Kasumi-1 (cell line): ENCODE measurements at regions not wholly inside any gene's neighbourhood (a gene's known extent, or its start where the extent isn't known, plus 50 kb on each side); places are given as distances from the start of the nearest gene placed in this dataset.

ENCODE experiments used
- DNase-seq, 2 experiments: peaks; one replicate each; lab custom pipeline; 2025; lab: John Stamatoyannopoulos, UW

DNA sequence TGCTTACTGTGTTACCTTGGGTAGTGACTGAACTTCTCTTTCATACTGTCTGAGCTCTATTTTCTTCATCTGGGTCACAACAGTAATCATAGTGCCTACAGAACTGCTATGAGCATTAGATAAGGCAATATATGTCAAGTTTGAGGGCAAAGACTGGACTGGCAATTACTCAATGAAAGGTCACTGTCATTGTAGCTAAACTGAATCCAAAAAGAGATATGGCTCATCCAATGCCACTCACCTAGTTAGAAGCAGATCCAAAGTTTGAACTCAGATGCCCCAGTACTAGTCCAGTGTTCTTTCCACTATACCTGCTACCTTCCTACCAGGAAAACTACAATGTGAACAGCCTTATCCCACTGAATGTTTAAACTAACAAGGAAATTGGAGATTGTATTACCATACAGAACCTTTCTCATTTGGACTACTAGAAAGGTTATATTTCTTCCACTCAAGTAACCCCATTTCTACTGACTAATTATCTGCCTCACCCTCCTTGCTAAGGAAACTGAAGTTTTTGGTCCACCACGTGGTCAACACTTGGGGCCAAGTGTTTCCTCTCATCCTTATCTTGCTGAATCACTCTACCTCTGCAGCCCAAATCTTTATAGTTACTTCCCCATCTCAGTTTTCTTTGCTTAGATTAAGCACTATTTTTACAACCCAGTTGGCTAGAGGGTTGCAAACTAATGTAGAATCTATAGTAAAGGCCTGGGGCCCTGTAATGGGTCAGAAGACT, 202.3 kb upstream of the LPP start:
- DNase-seq = peak; percentile 91 to 93

DNA sequence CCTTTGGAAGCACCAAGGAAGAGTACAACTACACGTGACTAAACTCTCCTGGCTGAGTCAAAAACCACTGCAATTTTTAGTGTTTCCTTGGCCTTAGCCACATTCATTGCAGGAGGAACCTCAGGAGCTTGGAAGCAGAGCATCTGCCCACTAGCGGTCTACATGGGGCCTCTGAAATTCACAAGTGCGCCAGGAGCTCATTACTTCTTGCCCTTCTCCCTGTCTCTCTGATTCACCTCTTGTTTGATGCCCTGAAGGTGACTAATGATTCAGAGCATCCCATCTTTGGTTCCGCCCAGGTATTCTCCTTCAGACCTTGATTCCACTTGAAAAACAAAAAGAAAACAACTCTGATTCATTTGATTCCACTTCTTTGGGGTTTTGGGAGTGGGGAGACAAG, 201.1 kb upstream of the LPP start:
- DNase-seq = peak; percentile 69 to 76

DNA sequence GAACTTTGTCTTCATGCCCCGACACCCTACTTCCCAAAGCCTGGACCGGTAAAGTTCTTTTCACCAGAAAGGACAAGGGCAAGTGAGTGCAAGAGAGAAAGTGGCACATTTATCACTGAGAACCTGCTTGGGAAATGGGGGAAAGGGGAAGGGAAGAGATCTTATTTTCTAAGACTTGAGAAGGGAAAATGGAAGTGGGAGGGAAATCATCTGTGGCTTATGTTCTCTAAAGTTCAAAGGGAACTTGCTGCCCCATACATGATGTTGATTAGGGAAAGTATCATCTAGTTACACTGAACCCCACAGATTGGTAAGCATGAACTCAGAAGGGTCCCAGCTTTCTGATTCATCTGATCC, 199.5 kb upstream of the LPP start:
- peak in 1 of 2 experiments; percentile 9 for DNase-seq

DNA sequence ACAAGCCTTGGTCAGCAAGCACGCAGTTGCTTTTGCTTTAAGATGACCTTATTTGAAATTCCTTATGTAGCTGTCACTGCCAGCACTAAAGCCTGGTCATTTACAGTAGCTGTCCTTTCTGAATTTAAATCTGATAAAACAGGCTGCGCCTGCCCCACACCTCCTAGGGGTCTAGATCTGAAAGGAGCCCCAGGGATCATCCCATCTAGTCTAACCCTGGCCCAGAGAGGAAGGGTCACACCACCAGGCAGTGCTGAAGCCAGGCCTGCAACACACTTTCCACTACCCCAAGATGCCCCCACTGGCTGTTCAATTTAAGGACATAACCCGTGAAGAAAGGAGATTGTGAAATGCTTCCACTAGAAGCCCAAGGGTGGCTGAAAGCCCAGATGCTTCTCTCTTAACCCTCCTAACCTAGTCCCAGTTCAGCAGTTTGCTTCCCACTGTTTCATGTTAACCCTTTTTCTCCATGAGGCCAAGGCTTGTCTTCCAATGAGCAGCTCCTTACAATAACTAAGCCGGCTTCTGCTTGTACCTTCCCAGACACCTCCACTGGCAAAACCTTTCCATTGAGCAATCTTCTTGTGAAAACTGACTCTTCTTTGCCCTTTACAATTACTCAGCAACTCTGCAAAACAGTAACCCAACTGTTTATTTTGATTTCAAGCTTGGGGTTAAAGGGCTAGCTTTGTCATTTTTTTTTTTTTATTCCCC, 198.9 kb upstream of the LPP start:
- DNase-seq = peak; percentile 34 to 41

DNA sequence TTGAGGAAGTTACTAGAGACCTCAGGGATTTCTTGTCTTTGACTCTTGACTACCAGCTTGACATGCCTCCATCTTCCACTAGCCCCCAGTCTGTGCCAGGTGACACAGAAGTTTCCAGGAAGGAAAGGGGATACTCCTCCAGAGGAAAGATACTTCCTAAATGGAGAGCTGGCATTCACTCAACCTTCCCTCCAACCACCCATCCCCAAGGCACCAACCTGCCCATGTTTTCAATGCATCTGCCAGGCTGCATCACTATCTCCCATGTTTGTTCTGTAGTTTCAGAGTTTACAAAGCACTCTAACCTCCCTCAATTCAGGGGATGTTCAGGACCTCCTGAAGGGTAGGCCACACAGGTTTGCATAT, 198.4 kb upstream of the LPP start:
- no peak for DNase-seq

DNA sequence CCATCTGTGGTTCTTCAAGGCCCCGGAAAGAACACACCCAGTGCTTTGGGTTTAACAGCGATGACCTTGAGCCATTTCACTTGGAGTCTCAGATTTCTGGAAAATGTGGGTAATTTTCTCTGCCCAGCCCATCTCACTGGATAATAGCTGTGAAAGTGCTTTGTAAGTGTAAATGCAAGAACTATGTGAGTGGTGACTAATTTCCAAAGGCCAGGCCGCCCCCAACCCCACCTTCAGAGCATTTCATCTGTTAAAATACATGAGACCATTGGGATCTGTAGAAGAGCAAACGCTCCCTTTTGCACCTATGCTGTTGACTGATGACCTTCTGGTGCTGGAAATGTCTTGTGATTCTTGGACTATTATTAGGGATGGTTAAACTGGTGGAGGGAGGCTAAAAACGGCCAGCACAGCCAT, 196.8 kb upstream of the LPP start:
- DNase-seq = no peak

DNA sequence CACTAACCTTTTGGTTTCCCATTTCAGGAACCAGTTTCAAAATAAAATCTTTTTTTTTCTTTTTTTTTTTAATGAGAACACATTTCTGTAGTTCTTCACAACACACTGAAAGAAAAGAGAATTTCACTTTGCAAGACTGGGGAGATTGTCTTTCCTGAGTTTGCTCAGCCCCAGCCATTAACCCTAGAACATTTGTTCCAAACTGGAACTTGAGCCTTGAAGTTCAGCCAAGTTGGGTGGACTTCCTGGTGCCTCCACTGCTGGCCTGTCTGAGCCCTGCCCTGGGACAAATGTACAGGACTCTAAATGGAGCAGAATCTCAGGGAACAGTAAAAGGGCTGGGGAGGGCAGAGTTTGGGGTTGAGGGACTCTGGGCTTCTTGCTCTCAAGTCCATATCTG, 196.4 kb upstream of the LPP start:
- DNase-seq = no peak

DNA sequence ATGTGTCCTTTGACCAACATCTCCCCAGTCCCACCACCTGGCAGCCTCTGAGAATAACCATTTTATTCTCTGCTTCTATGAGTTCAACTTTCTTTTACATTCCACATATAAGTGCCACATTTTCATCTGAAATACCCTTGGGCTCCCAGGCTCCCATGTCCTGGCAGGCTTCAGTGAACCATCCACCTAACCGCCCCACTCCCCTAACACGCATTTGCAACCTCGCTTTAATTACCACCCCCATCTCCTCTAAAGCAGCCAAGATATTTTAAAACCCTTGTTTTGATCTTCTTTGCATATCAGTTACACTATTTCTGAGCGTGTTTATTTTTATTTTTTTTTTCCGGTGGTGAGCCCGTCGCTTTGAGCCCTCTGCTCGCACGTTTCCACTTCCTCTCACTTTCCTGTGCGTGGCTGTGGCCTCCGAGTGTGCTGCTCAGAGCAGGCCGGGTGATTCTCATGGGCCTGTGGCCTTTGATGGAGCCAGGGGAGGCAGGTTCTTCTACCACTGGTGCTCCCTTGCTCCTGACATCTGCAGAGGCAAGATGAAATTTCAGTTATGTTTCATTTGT, 195.4 kb upstream of the LPP start:
- DNase-seq = peak; percentile 69 to 80

DNA sequence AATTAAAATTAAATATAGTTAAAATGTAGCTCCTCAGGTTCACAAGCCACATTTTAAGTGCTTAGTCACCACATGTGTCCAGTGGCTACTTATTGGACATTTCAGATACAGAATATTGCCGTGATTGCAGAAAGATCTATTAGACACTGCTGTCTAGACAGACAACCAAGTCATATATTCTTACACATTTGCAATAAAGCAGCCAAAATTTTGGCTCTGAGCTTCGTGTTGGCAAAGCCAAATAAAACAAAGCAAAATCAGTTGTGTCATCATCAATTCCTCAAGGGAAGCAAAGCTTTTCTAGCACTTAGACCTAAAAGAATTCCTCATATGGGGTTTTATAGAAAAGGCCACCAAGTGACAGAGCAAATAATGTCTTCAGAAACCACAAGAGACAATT, 193.1 kb upstream of the LPP start:
- no peak for DNase-seq

DNA sequence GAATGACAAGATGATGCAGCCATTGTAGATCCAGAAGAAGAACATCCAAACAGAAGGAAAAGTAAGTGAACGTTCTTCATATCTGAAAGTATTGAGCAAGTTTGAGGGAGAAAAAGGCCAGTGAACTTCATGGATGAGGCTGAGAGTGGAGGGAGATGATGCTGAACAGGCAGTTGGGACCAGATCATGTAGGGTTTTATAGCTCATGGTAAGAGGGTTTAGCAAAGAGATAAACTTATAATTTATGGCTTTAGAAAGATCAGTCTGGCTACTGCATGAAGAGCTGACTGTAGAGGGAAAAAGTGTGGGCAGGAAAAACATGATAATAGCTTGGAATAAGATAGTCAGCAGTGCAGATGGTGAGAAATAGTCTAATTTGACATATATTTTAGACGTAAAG, 192.6 kb upstream of the LPP start:
- no peak for DNase-seq

DNA sequence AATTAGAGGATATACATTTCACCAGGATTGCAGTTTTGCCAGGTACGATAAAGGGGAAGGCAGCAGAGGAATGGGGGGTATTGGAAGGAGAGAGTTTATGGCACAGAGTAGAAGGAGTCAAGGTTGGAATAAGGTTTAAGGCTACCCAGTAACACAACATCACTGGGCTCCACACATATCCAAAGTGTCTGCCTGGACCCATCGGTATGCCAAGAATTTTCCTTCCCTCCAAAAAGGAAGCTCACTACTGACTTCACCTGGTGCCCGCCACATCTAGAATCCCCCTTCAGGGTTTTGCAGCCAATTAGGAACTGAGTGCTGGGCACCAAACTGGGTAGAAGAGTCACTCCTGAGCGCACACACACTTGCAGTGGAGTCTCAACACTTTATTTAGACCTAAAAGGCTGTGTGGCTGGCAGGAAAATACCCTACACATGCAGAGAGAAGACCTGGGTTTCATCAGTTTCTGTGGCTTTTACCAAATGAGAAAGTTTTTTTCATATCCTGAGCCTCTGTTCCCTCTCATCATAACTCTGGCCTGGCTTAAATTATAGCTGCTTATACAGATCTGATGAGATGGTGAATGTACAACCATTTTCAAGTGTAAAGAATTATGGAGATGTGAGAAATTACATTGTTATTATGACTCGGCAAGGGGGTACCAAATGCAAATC, 190.8 kb upstream of the LPP start:
- no peak for DNase-seq

DNA sequence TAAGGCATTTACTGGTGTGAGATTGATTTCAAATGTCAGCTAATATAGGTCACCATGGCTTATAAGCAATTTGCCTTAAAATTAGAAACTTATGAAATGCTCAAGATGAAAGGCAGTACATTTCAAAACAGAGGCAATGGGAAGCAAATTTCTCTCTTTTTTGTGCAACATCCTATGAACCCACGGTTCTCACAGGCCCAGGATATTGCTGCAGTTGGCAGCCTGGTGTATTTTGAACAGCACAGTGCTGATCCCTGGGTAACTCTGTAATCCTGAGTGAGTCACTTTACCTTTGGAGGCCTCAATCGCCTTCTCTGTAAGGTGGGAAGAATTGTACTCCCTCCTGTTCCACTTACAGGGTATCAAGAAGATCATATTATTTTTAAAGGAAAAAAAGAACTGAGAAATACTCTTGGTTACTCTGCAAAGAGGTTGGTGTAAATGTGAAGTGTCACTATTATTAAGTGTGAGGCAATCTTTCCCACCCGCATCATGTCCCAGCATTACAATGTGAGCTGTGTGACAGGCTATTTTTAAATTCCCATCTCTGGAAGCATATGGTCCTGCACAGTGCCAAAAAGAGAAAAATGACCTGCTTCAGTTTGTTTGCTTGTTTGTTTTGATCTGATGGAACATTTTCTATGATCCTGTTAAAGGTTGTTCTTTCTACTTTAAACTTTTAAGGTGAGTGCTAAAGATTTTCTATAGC, 190.1 kb upstream of the LPP start:
- peak; percentile 11 to 26 for DNase-seq

DNA sequence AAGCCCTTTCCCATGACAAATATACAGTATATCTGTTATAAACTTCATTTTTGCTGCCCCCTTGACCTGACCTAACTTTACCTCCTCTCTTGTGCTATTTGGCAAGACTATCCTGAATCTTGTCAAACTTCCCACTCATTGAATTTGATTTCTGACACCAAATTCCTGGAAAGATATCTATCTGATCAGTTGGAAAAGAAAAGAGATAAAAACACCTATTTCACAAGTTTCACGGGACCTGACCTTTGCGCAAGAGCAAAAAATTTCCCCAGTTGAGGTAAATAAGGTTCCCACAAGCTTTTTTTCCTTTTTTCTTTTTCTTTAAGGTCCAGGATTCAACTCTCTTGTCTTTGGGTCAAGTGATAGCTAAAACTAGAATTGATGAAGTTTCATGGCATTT, 189.2 kb upstream of the LPP start:
- no peak for DNase-seq

DNA sequence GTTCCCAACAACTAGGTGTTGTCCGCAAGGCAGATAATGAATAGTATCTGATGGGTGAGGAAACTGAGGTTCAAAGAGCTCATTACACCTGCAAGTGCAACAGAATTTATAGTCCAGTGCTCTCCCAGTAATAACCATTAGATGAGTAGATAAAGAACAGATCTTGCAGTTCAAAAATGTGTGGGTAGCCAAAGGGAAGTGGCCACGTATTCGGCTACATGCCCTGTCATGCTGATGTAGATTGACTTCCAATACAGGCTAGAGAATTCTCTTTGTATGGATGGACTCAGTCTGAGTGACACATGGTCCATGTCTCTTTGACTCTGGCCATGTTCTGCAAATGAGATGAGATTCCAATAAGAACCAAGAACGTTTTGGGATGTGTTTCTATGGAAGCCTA, 187.9 kb upstream of the LPP start:
- no peak for DNase-seq

DNA sequence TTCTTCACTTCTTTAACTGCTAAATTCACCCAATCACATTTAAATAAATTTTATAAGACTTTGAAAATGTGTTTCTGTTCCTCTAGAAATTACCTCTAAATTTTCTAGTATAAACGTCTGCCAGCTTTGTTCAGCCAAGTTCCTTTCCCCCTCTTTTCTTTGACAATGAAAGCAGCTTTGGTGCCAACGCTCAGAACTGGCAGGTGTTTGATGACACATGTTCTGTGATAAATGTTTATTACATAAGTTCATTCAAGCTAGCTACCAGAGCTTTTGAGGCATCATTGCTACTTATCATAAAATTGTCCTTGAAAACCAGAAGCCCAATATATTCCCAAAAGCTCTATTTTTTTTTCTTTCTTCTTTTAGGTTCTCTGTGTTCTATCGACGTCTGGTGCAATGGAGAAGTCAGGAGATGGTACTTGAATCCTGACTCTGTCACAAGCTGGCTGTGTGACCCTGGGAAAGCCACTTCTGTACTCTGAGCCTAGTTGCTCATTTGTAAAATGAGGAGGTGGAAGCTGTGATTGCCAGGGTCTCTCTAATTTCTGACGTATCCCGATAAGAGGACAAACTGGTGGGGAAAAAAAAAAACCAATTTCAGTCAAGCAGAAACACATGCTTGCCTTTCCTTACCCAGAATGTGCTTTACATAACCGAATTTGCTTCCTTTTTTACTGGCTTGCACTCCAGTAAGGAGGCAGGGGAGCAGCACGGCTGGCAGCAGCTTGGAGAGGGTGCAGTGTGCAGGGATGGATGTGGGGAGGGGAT, 187.1 kb upstream of the LPP start:
- DNase-seq = no peak

DNA sequence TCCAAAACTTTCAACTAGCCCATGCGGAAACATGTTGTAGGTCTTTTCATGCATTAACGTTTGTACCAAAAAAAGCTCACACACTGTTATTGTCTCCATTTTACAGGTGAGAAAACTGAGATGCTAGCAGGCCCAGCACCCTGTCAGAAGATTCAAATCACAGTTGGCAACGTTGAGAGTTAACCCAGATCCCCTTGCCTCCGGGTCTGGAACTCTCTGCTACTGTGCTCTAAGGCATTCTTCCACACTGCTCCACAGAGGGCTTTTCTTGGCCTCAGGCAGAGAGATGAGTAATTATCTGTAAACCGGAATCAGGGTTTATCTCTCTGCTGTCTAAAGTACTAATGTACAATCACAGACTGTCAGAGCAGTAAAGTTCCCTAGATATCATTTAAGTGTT, 186.0 kb upstream of the LPP start:
- DNase-seq = no peak

DNA sequence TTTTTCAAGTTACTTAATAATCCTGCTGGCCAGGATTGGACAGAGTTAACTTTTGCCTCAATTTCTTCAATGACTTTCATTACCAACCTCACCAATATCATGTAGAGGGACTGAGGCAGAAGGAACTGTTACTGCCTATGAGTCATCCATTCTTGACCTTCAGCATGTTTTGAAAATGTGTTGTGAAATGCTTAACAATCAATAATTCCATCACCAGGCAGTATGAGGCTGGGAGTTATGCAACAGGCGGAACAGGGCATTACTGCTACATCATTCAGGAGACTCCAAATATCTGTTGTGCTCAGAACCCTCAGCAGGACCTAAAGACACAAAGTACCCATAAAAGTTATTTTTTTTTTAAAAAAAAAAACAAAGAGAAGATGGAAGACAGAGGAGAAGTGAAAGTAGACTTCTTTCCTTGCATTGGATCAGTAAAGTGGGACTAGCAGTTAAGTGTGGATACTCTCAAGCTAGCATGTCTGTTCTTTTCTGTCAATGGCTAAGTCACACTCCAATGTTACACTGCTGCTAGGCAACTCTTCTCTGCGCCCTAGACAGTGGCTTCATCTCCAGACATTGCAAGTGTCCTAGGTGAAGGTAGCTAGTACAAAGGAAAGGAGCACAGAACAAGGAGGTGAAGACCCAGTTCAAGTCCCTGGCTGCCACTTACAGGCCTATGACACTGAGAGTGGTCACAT, 184.9 kb upstream of the LPP start:
- DNase-seq = no peak

DNA sequence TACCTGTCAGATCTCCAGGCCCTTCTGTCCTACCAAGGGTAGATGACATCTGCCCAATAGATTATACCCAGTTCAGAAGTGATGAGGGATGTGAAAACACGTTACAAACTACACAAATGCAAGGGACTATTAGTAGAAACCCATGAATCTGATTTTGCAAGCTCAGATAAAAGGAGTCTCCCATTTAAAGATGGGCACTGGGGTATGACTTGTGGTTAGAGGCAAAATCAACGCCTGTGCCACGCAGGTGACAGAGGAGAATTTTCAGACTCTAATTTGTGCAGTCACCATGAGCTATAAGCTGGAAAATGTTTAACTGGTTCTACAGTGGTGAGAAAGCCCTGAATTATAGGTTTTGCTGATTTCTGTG, 184.4 kb upstream of the LPP start:
- DNase-seq = no peak

DNA sequence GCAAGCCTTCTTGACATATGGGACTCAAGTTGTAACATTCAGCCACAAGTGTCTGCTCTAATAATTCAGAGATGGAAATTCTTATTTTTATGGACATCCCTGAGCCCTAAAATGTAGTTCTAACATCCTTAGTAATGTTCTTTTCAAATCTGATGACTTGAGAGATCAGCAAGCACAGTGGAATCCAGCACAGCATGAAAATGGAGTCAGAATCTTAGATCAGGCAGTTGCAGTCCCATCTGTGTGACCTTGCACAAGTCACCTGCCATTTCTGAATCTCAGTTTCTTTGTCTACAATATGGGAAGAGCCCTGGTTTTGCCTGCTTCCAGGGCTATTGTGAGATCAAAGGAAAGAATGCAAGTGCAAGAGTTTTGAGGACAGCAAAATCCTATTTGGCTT, 183.9 kb upstream of the LPP start:
- no peak for DNase-seq

DNA sequence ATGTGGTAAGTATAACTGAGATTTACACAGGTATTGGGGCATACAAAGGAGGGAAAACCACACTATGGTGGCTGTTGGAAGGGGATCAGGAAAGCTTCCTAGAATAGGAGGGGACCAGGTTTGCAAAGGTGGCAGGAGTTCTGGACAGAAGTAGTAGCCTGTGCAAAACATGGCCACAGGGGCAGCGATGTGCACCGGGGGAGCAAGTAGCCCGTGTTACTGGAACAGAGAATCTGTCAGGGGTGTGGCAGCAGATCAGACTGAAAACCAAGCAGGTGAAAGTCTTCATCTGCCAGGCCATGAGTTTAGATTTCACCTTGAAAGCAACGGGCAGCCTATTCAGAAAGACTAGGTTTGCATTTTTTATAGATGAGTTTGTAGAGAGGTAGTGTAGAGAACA, 182.3 kb upstream of the LPP start:
- DNase-seq = no peak

DNA sequence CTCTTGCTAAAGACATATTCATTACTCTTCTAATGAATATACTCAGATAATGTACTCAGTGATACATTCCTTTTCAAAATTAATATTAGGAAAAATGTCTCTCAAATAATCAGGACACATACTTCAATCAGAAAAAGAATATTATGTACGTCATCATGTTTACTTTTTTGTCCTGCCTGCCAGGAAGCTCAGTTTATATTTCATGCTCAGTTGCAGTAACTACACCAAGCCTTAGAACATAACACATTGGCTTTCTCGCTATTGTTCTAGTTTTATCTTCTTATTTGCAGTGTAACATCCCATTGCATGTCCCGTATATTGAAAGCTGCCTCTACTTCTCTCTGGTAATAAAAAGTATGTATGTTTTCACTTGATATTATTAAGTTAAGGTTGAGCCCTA, 181.5 kb upstream of the LPP start:
- no peak for DNase-seq
